Liver (tissue), 8 donors: ENCODE measurements at regions not wholly inside any gene's neighbourhood (a gene's known extent, or its start where the extent isn't known, plus 50 kb on each side); places are given as distances from the start of the nearest gene placed in this dataset.

ENCODE experiments used
- DNase-seq: peaks from one replicate; pipeline ENCODE4 v3.0.0-alpha.2; 2017; ENCODE audit warnings: low spot score
- H3K27ac ChIP-seq, 2 donors: one replicate each; pipeline ENCODE4 v1.7.0; 2013; ENCODE audit warnings: inconsistent platforms in 2 of 2, low read length in 2 of 2, control low read depth in 1 of 2, low read depth in 1 of 2, mild to moderate bottlenecking in 1 of 2
- H3K27me3 ChIP-seq, 4 donors: one replicate each; pipeline versions ENCODE4 v1.6.1 to v1.7.0; 2013; ENCODE audit warnings: low read length in 3 of 4, inconsistent platforms in 1 of 4, mild to moderate bottlenecking in 1 of 4, moderate library complexity in 1 of 4; ENCODE audit not compliant: control insufficient read depth in 4 of 4, insufficient read depth in 4 of 4
- H3K36me3 ChIP-seq, 4 donors: one replicate each; pipeline versions ENCODE4 v1.6.1 to v1.7.0; 2013; ENCODE audit warnings: low read length in 3 of 4, mild to moderate bottlenecking in 3 of 4, low read depth in 1 of 4, moderate library complexity in 1 of 4; ENCODE audit not compliant: control insufficient read depth in 4 of 4, insufficient read depth in 3 of 4
- H3K4me1 ChIP-seq, 4 donors: one replicate each; pipeline versions ENCODE4 v1.6.1 to v1.7.0; 2013; ENCODE audit warnings: low read length in 3 of 4, mild to moderate bottlenecking in 3 of 4, moderate library complexity in 1 of 4; ENCODE audit not compliant: control insufficient read depth in 4 of 4, insufficient read depth in 4 of 4
- H3K4me3 ChIP-seq, 3 donors: one replicate each; pipeline versions ENCODE4 v1.6.1 to v1.7.0; 2013; ENCODE audit warnings: low read length in 3 of 3, control low read depth in 1 of 3, low read depth in 1 of 3, mild to moderate bottlenecking in 1 of 3
- H3K9ac ChIP-seq, 2 donors: one replicate each; pipeline ENCODE4 v1.7.0; 2013; ENCODE audit warnings: low read length in 2 of 2, mild to moderate bottlenecking in 2 of 2, moderate library complexity in 2 of 2, control low read depth in 1 of 2, low read depth in 1 of 2
- H3K9me3 ChIP-seq, 4 donors: one replicate each; pipeline versions ENCODE4 v1.6.1 to v1.7.0; 2013; ENCODE audit warnings: low read length in 3 of 4; ENCODE audit not compliant: control insufficient read depth in 4 of 4
- CTCF ChIP-seq: fragments of 150-350 bp; IDR thresholded peaks from 2 replicates; pipeline ENCODE4 v1.5.1; 2017; ENCODE audit warnings: improper control_type of control experiment, low read depth, low read length; ENCODE audit not compliant: missing input control
- EGR1 ChIP-seq, 2 donors: IDR thresholded peaks; 2 replicates each; pipeline ENCODE4 v1.6.1; 2016 to 2018; ENCODE audit warnings: antibody characterized with exemption in 2 of 2, low read depth in 2 of 2
- FOXA1 ChIP-seq: IDR thresholded peaks from 2 replicates; pipeline ENCODE4 v1.6.1; 2016; ENCODE audit warnings: antibody characterized with exemption
- FOXA2 ChIP-seq: IDR thresholded peaks from 2 replicates; pipeline ENCODE4 v1.6.1; 2016; ENCODE audit warnings: antibody characterized with exemption
- GABPA ChIP-seq, 2 donors: IDR thresholded peaks in 1 of 2; conservative IDR thresholded peaks in 1 of 2; 2 replicates each; pipeline ENCODE4 v1.6.1; 2016; ENCODE audit warnings: antibody characterized with exemption in 2 of 2, mild to moderate bottlenecking in 1 of 2, moderate library complexity in 1 of 2
- HNF4A ChIP-seq, 2 donors: conservative IDR thresholded peaks; 2 replicates each; pipeline ENCODE4 v1.6.1; 2016; ENCODE audit warnings: antibody characterized with exemption in 2 of 2, mild to moderate bottlenecking in 2 of 2
- HNF4G ChIP-seq: IDR thresholded peaks from 2 replicates; pipeline ENCODE4 v1.6.1; 2016; ENCODE audit warnings: antibody characterized with exemption
- JUND ChIP-seq, 2 donors: IDR thresholded peaks; 2 replicates each; pipeline ENCODE4 v1.6.1; 2016; ENCODE audit warnings: antibody characterized with exemption in 2 of 2
- NR2F2 ChIP-seq: IDR thresholded peaks from 2 replicates; pipeline ENCODE4 v1.6.1; 2016; ENCODE audit warnings: antibody characterized with exemption
- RAD21 ChIP-seq, 2 donors: IDR thresholded peaks; 2 replicates each; pipeline ENCODE4 v1.6.1; 2016; ENCODE audit warnings: antibody characterized with exemption in 2 of 2, mild to moderate bottlenecking in 2 of 2
- RXRA ChIP-seq, 2 donors: IDR thresholded peaks; 2 replicates each; pipeline ENCODE4 v1.6.1; 2017 to 2018; ENCODE audit warnings: antibody characterized with exemption in 2 of 2, mild to moderate bottlenecking in 1 of 2
- SP1 ChIP-seq: IDR thresholded peaks from 2 replicates; pipeline ENCODE4 v1.6.1; 2018; ENCODE audit warnings: antibody characterized with exemption, mild to moderate bottlenecking
- TAF1 ChIP-seq: conservative IDR thresholded peaks from 2 replicates; pipeline ENCODE4 v1.6.1; 2016; ENCODE audit warnings: antibody characterized with exemption, mild to moderate bottlenecking
- YY1 ChIP-seq: IDR thresholded peaks from 2 replicates; pipeline ENCODE4 v1.6.1; 2016; ENCODE audit warnings: antibody characterized with exemption, mild to moderate bottlenecking
- ZBTB33 ChIP-seq: IDR thresholded peaks from 2 replicates; pipeline ENCODE4 v1.6.1; 2016; ENCODE audit warnings: antibody characterized with exemption
- WGBS: extraction: QIAGEN DNeasy Blood & Tissue Kit; methylation state at CpG from one replicate; pipeline ENCODE4 v1.1.7; 2013; 5-methylcytosine and 5-hydroxymethylcytosine counted together
- TF ChIP-seq, protein P1 (sequence below): IDR thresholded peaks from 2 replicates; pipeline ENCODE4 v1.6.1; 2016; ENCODE audit warnings: antibody characterized with exemption, mild to moderate bottlenecking
- TF ChIP-seq, protein P2 (sequence below): IDR thresholded peaks from 2 replicates; pipeline ENCODE4 v1.6.1; 2016; ENCODE audit warnings: antibody characterized with exemption
- donor health status: healthy.
- donor health status: healthy.
- donor health status: healthy.
- donor health status: healthy.
- donor health status: healthy.

- no peak overlapping the region for H3K27ac ChIP-seq
- DNase-seq = no peak
- no peak overlapping the region for H3K4me3 ChIP-seq
- 92% methylated on average over 5 of the region's 5 CpGs for WGBS
- no peaks in the 10 kb centered on the region for H3K4me1 ChIP-seq
- no peak overlapping the region for H3K9ac ChIP-seq
- no peaks in the 10 kb centered on the region for H3K36me3 ChIP-seq
- TF ChIP-seq GABPA (IDR thresholded peaks at IDR 0.05 in 1 of 2, conservative IDR thresholded peaks at IDR 0.05 in 1 of 2) (no peak), EGR1 (IDR thresholded peaks at IDR 0.05; ENCODE audit: low read depth in 2 of 2) (no peak), TAF1 (no peak), RXRA (IDR thresholded peaks at IDR 0.05) (no peak), CTCF (no peak), SP1 (no peak), NR2F2 (no peak), JUND (IDR thresholded peaks at IDR 0.05) (no peak), YY1 (no peak), HNF4A (conservative IDR thresholded peaks at IDR 0.05) (no peak), FOXA1 (no peak), RAD21 (IDR thresholded peaks at IDR 0.05) (no peak), ZBTB33 (no peak), FOXA2 (no peak), HNF4G (no peak)
- TF ChIP-seq, protein P1, sequence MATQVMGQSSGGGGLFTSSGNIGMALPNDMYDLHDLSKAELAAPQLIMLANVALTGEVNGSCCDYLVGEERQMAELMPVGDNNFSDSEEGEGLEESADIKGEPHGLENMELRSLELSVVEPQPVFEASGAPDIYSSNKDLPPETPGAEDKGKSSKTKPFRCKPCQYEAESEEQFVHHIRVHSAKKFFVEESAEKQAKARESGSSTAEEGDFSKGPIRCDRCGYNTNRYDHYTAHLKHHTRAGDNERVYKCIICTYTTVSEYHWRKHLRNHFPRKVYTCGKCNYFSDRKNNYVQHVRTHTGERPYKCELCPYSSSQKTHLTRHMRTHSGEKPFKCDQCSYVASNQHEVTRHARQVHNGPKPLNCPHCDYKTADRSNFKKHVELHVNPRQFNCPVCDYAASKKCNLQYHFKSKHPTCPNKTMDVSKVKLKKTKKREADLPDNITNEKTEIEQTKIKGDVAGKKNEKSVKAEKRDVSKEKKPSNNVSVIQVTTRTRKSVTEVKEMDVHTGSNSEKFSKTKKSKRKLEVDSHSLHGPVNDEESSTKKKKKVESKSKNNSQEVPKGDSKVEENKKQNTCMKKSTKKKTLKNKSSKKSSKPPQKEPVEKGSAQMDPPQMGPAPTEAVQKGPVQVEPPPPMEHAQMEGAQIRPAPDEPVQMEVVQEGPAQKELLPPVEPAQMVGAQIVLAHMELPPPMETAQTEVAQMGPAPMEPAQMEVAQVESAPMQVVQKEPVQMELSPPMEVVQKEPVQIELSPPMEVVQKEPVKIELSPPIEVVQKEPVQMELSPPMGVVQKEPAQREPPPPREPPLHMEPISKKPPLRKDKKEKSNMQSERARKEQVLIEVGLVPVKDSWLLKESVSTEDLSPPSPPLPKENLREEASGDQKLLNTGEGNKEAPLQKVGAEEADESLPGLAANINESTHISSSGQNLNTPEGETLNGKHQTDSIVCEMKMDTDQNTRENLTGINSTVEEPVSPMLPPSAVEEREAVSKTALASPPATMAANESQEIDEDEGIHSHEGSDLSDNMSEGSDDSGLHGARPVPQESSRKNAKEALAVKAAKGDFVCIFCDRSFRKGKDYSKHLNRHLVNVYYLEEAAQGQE = no peak
- H3K27me3 ChIP-seq = no peaks in the 10 kb centered on the region
- no peaks in the 10 kb centered on the region for H3K9me3 ChIP-seq
Observed at GRCh38 chrY:7502896-7503295, 591.3 kb upstream of the AMELY start.

- Histone ChIP-seq H3K9me3 (no peaks in the 10 kb centered on the region), H3K27ac (no peak overlapping the region)
- 80% methylated on average over 2 of the region's 2 CpGs for WGBS
- TF ChIP-seq HNF4G (no peak), TAF1 (no peak), YY1 (no peak), RXRA (IDR thresholded peaks at IDR 0.05) (no peak), NR2F2 (no peak), ZBTB33 (no peak), RAD21 (IDR thresholded peaks at IDR 0.05) (no peak), FOXA1 (no peak), JUND (IDR thresholded peaks at IDR 0.05) (no peak), SP1 (no peak), GABPA (IDR thresholded peaks at IDR 0.05 in 1 of 2, conservative IDR thresholded peaks at IDR 0.05 in 1 of 2) (no peak), FOXA2 (no peak)
- TF ChIP-seq, protein P1 = no peak
- TF ChIP-seq, protein P2, sequence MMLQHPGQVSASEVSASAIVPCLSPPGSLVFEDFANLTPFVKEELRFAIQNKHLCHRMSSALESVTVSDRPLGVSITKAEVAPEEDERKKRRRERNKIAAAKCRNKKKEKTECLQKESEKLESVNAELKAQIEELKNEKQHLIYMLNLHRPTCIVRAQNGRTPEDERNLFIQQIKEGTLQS = no peak
Observed at GRCh38 chrY:7501236-7501635, 589.7 kb upstream of the AMELY start.

More at GRCh38 chrY:7501236-7501635, 589.7 kb upstream of the AMELY start:
- no peak overlapping the region for H3K9ac ChIP-seq
- no peaks in the 10 kb centered on the region for H3K4me1 ChIP-seq
- H3K4me3 ChIP-seq = no peak overlapping the region
- no peaks in the 10 kb centered on the region for H3K27me3 ChIP-seq
- H3K36me3 ChIP-seq = no peaks in the 10 kb centered on the region
- no peak for DNase-seq
